ENCODE measurements at regions not wholly inside any gene's neighbourhood (a gene's known extent, or its start where the extent isn't known, plus 50 kb on each side); places are given as distances from the start of the nearest gene placed in this dataset.

DNA sequence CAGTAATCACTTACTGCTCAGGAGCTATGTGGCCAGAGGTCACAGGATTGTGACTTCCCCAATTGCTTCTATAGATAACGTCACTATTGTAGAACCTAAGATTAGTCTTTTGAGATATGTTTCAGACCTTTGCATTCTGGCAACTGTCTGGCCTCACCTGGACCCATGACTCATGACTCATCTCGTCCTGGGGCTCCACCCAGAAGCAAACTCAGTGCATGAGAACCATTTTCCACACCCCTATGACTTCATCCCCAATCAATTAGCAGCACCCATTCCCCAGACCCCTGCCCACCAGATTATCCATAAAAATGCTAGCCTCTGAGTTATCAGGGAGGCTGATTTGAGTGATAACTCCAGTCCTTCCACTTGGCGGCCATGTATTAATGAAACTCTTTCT lies 186.9 kb downstream of the EMP1 start:
- no peak for DNase-seq (ENCODE audit: low read depth)

DNA sequence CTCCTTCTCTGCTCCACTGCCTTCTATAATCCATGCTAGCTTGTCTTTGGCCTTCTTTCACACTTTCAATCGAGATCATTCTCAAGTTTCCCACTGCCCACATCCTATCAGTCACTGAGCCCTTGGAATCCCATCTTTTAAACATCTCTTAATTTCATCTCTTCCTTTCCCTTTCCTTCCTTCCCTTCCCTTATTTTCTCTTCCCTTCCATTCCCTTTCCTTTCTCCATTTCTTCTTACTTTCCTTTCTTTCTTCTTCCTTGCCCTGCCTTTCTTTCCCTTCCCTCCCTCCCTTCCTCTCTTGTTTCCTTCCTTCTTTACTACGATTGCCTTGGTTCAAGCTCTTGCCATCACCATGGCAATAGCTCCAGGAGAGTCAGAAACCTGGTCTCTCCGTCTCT lies 183.8 kb downstream of the EMP1 start:
- DNase-seq (ENCODE audit: low read depth) = no peak

DNA sequence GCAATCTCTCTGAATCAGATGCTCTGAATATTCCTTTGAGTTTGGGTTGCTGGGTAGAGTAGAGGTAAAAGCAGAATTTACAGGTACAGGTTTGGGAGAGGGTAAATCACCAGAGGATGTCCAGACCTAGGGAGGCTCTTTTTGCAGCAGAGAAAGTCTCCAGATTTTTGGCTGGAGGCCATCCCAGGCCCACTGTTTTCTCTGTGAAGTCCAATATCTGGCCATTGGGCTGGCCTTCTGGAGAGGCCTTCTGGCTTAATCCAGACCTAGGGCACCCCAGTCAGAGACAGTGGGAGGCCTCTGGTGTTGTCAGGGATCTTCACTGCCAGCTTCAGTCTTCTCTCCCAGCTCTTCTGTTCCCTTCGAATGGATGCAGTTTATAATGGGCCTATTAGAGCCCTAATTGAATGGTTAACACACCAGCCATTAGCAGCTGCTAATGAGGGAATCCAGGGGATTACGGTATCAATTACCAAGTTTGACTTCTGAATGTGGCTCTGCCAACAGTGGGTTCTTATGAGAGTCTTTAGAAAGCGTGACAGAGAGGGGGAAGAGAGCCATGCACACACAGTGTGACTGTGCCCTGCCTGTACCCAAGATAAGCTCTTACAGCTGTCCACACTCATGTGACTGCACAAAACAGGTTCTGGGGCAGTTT lies 183.1 kb downstream of the EMP1 start:
- DNase-seq (ENCODE audit: low read depth) = no peak

DNA sequence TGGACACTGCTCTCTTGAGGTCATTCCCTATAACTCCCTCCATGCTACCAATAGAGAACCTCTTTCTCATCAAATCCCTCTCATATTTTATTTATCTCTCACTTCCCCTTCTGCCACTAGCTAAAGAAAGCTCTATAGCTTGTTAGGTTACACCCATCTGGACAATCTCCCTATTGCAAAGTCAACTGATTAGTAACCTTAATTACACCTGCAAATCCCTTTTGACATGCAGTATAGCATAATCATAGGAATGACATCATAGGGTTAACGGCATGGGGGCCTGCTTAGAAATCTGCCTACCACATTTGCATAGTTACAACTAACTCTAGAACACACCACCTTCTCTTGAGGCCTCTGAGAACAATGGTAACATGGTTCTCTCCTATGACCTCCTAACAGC lies 181.2 kb downstream of the EMP1 start:
- DNase-seq (ENCODE audit: low read depth) = no peak

DNA sequence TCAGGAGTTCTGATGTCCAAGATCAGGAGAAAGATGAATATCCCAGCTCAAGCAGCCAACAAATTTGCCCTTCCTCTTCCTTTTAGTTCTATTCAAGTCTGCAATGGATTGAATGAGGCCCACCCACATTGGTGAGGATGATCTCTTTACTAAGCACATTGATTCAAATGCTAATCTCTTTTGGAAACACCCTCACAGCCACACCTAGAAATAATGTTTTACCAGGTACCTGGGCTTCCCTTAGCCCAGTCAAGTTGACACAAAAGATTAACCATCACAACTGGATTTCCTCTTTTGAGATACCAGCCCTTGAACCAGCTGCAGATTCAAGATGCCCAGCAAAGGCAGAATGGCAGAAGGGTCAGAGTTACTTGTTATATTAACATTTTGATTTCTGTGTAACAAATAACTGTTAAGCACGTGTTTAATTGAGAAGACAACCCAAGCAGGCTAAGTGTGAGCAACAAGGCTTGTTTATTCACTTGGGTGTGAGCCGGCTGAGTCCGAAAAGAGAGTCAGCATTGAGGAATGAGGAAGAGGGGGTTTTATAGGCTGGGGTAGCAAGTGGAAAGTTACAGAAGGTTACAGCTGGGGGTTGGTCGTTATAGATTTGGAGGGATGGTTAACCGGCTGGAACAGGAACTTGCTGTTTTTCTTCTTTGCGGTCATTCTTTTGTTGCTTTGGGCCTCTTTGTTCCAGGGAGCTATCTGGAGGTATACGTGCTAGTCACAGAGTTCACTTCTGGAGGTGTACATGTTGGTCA lies 180.3 kb downstream of the EMP1 start:
- no peak for DNase-seq (ENCODE audit: low read depth)

DNA sequence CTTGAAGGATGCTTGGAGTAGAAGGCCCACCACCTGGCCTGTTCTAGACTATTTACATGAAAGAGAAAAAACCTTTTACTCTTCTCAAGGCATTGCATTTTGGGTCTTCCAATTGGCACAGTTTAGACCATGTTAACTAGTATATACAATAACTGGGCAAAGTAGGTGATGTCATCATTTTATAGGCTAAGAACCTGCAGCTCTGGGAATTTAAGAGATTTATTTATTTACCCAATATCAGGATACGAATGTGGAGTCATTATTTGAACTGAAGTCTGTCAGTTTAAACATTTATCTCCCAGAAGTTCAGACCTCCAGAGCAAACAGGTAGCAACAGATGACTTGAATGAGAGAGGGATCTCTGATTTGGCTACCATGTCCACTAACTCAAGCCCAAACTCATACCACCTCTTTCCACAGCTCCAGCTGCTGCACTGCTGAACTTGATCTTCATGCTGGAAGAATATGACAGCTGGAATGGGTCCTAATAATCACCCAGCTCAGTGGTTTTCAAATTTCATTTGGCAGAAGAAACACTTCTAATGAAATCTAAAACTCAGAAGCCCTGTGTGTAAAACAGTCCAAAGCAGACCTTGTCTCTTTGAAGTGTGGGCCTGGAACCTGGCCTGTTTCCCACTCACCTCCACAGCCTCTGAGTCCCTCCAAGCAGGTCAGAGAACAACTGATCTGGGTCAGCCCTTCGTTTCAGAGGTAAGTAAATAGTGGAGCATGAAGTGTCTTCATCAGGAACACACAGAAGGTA lies 179.2 kb downstream of the EMP1 start:
- no peak for DNase-seq (ENCODE audit: low read depth)

DNA sequence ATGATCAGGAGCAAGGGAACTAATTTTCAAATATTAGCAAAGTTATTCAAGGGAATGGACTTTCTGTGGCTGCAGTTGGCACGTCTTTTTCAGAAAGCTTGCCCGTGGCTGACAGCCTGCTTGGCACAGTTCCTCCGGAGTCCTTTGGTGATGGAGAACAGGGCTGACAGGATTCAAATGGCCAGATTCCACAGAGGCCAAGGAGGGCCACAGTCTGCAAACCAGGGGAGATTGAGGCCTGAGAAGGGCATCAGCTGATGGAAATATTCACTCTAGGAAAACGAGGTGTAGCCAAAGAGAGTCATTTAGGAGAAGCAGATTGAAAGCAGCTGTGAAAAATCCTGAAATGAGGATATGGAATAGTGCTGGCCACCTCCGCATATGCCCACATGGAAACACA lies 178.3 kb downstream of the EMP1 start:
- DNase-seq (ENCODE audit: low read depth) = no peak

DNA sequence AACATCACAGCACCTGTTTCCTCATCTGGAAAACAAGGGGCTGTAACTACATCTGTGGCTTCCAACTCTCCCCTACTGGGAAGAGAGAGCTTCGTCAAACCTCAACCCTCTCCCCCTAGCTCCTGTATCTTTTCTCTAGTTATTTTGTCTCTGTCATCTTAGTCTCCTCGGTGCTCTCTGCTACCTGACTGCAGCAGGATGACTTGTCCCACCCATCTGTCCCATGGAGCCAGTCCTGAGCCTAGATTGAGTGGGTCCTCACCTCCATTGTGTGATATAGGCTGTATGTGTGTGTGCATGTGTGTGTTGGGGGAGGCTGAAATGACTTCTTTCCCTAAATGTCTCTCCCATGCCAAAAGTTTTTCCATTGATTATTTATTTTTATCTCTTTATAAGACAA lies 177.3 kb downstream of the EMP1 start:
- DNase-seq (ENCODE audit: low read depth) = no peak

DNA sequence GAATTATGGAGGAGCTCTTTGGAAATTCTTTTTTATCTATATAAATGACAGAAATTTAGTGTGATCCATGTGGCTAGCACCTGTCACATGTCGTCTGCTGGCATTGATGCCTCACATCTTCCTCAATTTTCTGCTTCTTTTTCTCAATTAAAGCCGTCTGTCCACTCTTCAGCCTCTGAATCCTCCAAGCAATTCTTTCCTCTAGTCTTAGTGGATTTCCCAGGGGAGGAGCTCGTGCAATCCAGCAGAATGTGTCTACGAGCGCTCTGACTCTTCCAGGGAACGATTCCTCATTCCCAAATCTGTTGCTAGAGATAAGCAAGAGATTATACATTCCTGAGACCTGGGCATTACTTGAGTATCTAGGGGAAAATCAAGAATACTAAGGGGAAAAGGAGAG lies 176.6 kb downstream of the EMP1 start:
- no peak for DNase-seq (ENCODE audit: low read depth)

DNA sequence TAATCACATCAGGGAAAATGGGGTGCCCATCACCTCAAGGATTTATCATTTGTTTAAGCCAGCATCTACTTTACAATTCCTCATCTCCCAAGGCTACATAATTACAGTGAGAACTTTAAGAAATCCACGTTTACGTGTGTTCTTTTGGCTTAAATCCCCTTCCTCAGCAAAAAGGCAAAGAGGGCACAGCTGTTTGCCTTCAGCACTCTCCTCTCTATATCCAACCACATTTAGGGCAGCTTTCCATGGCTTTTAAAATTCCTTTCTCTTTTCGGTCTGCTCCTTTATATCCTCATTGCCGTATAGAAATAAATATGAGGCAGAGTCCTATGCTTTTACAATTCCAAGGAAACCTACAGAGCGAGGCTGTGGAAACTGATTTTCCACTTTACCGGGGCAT lies 175.9 kb downstream of the EMP1 start:
- no peak for DNase-seq (ENCODE audit: low read depth)

DNA sequence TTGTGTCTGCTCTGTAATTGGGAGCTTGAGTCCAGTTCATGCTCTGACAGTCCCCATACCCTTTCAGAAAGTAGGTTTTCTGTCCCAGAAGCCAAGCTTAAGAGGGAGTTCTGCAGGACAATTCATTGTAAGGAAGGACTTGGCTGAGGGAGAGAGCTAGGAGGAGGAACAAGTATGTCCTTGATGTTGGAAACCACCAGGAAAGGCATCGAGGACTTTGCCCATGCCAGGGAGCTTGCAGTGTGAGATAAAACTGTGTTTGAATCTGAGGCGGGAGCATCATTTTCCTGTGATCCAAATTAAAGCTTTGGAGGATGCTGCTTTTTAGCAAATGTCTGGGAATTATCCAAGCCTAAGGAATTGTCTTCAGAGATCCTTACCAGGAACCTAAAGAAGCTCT lies 175.3 kb downstream of the EMP1 start:
- no peak for DNase-seq (ENCODE audit: low read depth)

DNA sequence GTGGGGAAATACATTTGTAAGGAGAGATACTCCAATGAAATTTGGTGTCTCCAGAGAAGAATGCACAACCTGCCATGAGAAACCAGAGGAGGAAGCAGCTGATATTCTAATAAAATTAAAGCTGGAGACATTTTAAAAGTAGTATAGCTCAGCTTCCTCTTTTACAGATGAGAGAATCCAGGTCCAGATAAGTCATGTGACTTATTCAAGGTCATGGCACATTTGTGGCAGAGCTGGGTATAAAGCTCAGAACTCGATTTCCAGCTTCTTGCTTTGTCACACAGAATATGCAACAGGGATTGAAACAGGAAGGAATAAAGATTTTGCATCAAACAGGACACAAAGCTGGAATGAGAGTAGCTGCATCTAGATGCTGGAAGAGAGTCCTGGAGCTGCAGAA lies 174.8 kb downstream of the EMP1 start:
- DNase-seq (ENCODE audit: low read depth) = no peak

DNA sequence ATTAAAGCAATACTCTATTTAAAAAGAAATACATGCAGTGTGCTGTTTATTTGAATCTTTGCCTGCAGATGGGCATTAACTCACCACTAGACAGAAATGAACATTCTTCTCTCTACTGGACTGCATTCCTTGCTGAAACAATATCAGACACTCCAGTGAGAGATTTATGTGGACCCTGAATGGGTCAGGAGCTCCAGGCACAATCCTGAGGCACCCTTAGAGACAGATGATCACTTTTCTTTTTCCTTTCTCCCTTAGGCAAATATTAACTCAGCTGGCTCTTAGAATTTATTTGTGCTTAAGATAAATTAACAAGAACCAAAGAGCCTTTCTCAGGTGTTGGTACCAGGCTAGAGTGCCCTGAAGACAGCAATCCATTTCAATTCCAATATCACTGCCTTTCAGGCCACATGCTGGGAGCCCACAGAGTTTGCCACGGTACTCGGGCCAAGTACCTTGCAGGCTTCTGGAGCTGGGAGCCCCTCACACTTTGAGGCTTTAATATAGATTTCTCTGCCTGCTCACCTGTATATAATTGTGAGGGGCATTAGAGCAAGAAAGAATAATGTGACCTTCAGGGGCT lies 173.0 kb downstream of the EMP1 start:
- no peak for DNase-seq (ENCODE audit: low read depth)

DNA sequence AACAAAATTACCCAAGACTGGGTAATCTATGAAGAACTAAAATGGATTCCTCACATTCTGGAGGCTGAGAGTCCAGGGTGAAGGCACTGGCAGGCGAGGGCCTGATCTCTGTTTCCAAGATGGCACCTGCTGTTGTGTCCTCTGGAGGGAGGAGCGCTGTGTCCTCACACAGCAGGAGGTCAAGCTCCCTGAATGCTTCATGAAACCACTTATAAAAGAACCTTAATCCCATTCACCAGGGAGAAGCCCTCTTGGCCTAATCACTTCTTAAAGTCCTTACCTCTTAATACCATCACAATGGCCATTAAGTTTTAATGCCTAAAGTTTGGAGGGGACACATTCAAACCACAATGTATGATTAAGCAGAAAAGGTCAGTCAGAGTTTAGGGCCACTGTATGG lies 172.4 kb downstream of the EMP1 start:
- no peak for DNase-seq (ENCODE audit: low read depth)

DNA sequence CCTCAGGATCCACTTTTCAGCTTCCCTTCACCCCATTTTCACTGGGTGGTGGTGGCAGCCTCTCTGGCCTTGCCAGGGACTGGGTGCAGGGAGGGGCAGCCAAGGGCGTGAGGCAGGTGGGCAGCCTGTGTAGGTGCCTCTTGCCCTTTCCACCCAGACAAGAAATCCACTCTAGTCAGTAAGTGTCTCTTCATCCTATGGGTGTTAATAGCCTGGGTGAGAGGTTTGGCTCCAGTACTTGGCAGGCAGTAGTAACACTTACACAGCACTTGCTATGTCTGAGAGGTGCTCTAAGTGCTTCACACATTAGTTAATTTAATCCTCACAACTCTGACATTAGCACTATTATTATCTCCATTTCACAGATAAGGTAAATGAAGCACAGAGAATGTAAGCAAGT lies 171.9 kb downstream of the EMP1 start:
- no peak for DNase-seq (ENCODE audit: low read depth)

DNA sequence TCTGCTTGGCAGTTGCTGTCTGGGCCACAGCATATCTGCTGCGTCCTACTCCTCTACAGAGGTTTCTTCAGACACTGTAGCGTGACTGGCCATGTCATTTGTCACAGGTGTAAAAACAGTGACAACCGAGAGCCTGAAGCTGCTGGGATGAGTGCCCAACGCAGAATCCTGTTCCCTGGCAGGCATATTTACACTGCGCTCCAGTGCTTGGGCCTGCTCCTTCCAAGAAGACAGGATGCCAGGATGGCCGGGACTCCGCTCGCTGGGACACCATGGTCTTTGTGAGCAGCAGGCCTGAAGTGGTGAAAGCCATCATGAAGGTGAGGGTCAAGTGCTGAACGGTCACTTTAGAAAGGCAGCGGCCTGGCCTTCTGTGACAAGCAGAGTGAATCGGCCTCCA lies 171.4 kb downstream of the EMP1 start:
- no peak for DNase-seq (ENCODE audit: low read depth)

DNA sequence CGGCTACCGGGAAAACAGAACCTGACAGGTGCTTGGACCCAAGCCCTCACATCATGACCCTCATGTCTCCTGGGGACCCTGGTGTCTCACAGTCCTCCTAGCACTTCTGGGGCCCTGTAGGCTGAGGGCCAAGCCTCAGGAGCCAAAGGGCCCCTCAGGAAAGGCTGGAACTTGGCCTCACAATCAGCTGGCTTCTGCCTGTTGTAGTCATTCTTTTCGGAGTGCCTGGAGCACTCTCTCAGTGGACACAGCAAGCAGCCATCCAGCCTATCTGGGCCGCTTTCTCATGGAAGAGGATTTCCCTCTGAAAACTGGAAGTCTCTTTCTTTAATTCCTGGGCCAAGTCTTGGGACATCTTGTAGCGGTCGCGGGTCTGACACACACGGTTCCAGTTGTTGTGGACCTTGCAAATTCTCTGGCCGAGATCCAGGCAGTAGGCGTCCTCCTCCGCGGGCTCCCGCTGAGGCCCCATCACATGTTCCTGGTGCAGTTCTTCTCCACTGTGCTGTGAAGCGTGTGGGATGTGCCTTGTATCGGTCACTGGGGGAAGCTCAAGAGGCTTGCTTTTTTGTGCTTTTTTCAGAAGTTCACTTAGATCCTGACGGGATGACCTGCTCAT lies 169.3 kb downstream of the EMP1 start:
- DNase-seq (ENCODE audit: low read depth) = no peak

DNA sequence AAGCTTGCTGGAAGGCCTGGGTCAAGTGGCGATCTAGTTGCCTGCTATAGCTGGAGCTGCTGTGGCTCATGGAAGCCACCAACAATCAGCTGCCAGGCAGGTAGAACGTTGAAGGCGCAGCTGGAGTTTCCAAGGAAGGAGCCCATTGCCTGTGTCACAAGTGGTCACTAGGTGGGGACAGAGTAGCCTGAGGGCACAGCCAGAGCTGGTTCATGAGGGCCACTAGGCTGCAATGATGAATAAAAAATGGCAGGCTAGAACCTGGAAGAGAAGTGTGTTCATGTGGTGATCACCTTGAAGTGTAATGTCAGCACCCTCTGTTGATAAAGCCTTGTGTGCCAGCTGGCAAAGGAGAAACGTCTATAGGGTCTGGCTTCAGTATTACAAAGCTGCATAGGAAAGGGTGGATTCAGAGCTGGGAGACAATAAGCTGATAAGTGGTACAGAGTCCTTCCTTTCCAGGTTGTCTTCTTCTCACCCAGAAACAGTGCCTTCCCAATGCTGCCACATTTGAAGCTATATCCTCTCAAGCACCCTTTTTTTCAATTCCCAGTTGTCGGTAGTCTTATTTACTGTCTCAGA lies 165.8 kb downstream of the EMP1 start:
- DNase-seq (ENCODE audit: low read depth) = peak; percentile 15

DNA sequence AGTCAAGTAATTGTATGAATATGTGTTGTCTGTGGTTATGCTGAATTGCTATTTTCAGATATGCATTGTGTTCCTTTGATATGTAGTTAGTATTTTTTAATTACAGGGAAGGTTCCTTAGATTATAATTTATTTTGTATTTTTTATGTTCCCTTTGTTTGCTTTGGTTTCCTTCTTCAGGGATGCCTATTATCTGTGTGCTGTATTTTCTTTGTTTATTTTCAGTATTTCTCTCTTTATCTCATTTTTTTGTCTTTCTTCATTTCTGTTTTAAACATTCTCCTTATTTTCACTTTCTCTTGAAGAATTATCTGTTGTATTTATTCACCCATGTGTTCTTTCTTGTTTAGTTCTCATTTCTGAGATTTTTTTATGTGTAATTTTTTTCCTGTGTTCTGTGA lies 163.1 kb downstream of the EMP1 start:
- no peak for DNase-seq (ENCODE audit: low read depth)

DNA sequence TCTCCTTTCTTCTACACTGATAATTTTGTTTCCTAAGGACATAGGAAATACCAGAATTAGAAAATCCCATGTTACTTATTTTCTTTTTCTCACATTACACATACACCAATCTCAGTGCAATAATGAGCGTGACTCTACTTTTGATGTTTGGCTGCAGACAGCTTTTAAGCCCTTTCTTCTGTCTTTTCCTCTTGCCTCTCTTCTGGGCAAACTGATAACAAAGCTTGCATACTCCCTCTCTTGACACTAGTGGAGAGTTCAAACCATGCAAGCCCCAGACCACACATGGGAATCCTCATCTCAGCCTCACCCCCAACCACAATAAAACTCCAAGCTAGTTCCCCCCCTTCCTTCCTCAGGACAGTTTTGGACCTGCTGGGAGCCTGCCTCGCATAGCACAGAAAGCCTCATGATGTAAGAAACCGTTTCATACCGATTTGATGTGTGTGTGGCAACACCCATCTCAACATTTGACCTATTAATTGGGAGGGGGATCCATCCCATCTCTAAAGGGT lies 161.9 kb downstream of the EMP1 start:
- DNase-seq (ENCODE audit: low read depth) = no peak

DNA sequence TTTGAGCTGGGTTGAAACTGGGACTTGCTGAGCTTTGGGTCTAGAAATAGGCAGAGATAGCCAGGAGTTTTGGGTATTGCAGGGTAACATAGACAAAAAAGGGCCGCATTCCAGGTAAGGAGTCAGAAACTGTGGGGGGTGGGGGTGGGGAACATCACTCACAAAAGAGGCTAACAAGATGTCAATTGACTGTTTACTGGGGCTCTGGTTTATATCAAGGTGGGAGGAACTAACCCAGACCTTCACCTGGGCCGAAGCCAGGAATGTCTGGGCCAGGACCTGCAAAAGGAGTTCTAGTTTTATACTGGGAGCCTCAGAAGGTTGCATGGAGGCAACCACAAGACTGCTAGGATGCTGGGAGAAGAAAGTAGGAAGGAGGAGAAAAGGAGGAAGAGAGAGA lies 154.4 kb downstream of the EMP1 start:
- DNase-seq (ENCODE audit: low read depth) = no peak

DNA sequence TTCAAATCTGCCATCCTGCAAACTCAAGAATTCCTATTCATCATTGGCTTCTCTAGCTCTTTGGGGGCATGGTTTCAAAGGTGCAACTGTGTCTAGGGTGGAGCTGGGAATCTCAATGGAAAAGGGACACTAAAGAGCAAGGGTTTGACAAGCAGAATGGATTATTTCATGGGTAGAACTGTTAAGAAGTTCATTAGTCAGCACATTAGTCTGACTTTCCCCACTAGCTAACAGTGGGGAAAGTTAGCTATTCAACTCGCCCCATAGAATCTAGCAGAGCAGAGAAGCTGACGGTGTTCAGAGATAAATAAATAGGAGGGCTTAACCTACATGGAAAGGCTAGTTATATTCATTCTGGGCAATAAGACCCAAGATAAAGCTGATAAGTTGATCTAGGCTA lies 153.9 kb downstream of the EMP1 start:
- no peak for DNase-seq (ENCODE audit: low read depth)

Data from T follicular helper cell (primary cell).